ENCODE measurements at regions not wholly inside any gene's neighbourhood (a gene's known extent, or its start where the extent isn't known, plus 50 kb on each side); places are given as distances from the start of the nearest gene placed in this dataset.

- TF ChIP-seq POLR2A (IDR thresholded peaks at IDR 0.05; ENCODE audit: low read length) (no peak), GATA1 (IDR thresholded peaks at IDR 0.05; ENCODE audit: low read depth, low read length) (no peak)
Observed at GRCh38 chr1:64325856-64326255, 122.4 kb downstream of the UBE2U start.
